ENCODE measurements at regions not wholly inside any gene's neighbourhood (a gene's known extent, or its start where the extent isn't known, plus 50 kb on each side); places are given as distances from the start of the nearest gene placed in this dataset.

- DNase-seq (ENCODE audit: low spot score in 2 of 2) (no peak), ATAC-seq (no peak)
- peaks cover 0 to 28% of the 10 kb centered on the region in 2 donors for H3K36me3 Mint-ChIP-seq
Observed at GRCh38 chr2:238549866-238550265, 123.1 kb downstream of the ASB1 start.

GRCh38 chr2:238551091-238551490 lies 124.4 kb downstream of the ASB1 start:
- H3K36me3 Mint-ChIP-seq: peaks cover 0 to 18% of the 10 kb centered on the region in 2 donors
- DNase-seq (ENCODE audit: low spot score in 2 of 2): no peak
- H3K27ac Mint-ChIP-seq: no peak overlapping the region
- H3K9me3 Mint-ChIP-seq: peaks cover 5 to 24% of the 10 kb centered on the region in 2 donors
- no peak for ATAC-seq

More at GRCh38 chr2:238549866-238550265, 123.1 kb downstream of the ASB1 start:
- H3K27ac Mint-ChIP-seq: no peak overlapping the region
- H3K9me3 Mint-ChIP-seq: peaks cover 5 to 28% of the 10 kb centered on the region in 2 donors

GRCh38 chr2:238552226-238552625 lies 125.5 kb downstream of the ASB1 start:
- Mint-ChIP-seq H3K27ac (no peak overlapping the region), H3K9me3 (peaks cover 5 to 19% of the 10 kb centered on the region in 2 donors)
- ATAC-seq: no peak

GRCh38 chr2:238553159-238553558 lies 126.4 kb downstream of the ASB1 start:
- no peak for ATAC-seq
- peaks cover 5 to 19% of the 10 kb centered on the region in 2 donors for H3K9me3 Mint-ChIP-seq
- H3K36me3 Mint-ChIP-seq: peaks cover 0 to 15% of the 10 kb centered on the region in 2 donors
- no peak overlapping the region for H3K27ac Mint-ChIP-seq
- DNase-seq (ENCODE audit: low spot score in 2 of 2): no peak

More at GRCh38 chr2:238552226-238552625, 125.5 kb downstream of the ASB1 start:
- H3K36me3 Mint-ChIP-seq: peaks cover 0 to 15% of the 10 kb centered on the region in 2 donors
- DNase-seq (ENCODE audit: low spot score in 2 of 2): no peak

GRCh38 chr2:238554468-238555315 lies 128.0 kb downstream of the ASB1 start:
- Mint-ChIP-seq H3K36me3 (peaks cover 0 to 11% of the 10 kb centered on the region in 2 donors), H3K9me3 (peaks cover 5 to 18% of the 10 kb centered on the region in 2 donors), H3K27ac (no peak overlapping the region)
- no peak for DNase-seq (ENCODE audit: low spot score in 2 of 2)
- no peak for ATAC-seq

- ATAC-seq (no peak), DNase-seq (ENCODE audit: low spot score in 2 of 2) (no peak)
- H3K9me3 Mint-ChIP-seq: peaks cover 5 to 11% of the 10 kb centered on the region in 2 donors
- no peak overlapping the region for H3K27ac Mint-ChIP-seq
- H3K36me3 Mint-ChIP-seq: peaks cover 0 to 4% of the 10 kb centered on the region in 2 donors
Observed at GRCh38 chr2:238555786-238556542, 129.2 kb downstream of the ASB1 start.

GRCh38 chr2:238557431-238557830 lies 130.7 kb downstream of the ASB1 start:
- no peak for DNase-seq (ENCODE audit: low spot score in 2 of 2)
- Mint-ChIP-seq H3K36me3 (no peaks in the 10 kb centered on the region), H3K27ac (no peak overlapping the region), H3K9me3 (peaks cover 4 to 5% of the 10 kb centered on the region in 2 donors)
- ATAC-seq: no peak

GRCh38 chr2:238557936-238558335 lies 131.2 kb downstream of the ASB1 start:
- peaks cover 3% of the 10 kb centered on the region in 2 donors for H3K9me3 Mint-ChIP-seq
- no peak overlapping the region for H3K27ac Mint-ChIP-seq
- ATAC-seq (no peak), DNase-seq (ENCODE audit: low spot score in 2 of 2) (no peak)
- no peaks in the 10 kb centered on the region for H3K36me3 Mint-ChIP-seq

GRCh38 chr2:238558456-238559099 lies 131.9 kb downstream of the ASB1 start:
- Mint-ChIP-seq H3K36me3 (no peaks in the 10 kb centered on the region), H3K27ac (no peak overlapping the region), H3K9me3 (no peaks in the 10 kb centered on the region)
- ATAC-seq (no peak), DNase-seq (ENCODE audit: low spot score in 2 of 2) (no peak)

- H3K36me3 Mint-ChIP-seq: no peaks in the 10 kb centered on the region
- H3K27ac Mint-ChIP-seq: peak overlapping the region in 1 of 2 donors; percentile 84
- H3K9me3 Mint-ChIP-seq: no peaks in the 10 kb centered on the region
- ATAC-seq: no peak
- DNase-seq (ENCODE audit: low spot score in 2 of 2): no peak
Observed at GRCh38 chr2:238560234-238560633, 133.5 kb downstream of the ASB1 start.

GRCh38 chr2:238561230-238561629 lies 134.5 kb downstream of the ASB1 start:
- no peak for ATAC-seq
- no peak overlapping the region for H3K27ac Mint-ChIP-seq
- no peaks in the 10 kb centered on the region for H3K9me3 Mint-ChIP-seq
- H3K36me3 Mint-ChIP-seq: no peaks in the 10 kb centered on the region
- DNase-seq (ENCODE audit: low spot score in 2 of 2): no peak

- no peak for DNase-seq (ENCODE audit: low spot score in 2 of 2)
- Mint-ChIP-seq H3K36me3 (no peaks in the 10 kb centered on the region), H3K27ac (no peak overlapping the region), H3K9me3 (no peaks in the 10 kb centered on the region)
- ATAC-seq: no peak
Observed at GRCh38 chr2:238562446-238562845, 135.7 kb downstream of the ASB1 start.

GRCh38 chr2:238563551-238563950 lies 136.8 kb downstream of the ASB1 start:
- H3K36me3 Mint-ChIP-seq: no peaks in the 10 kb centered on the region
- no peaks in the 10 kb centered on the region for H3K9me3 Mint-ChIP-seq
- DNase-seq (ENCODE audit: low spot score in 2 of 2): no peak
- no peak for ATAC-seq
- H3K27ac Mint-ChIP-seq: no peak overlapping the region

GRCh38 chr2:238564286-238564920 lies 137.7 kb downstream of the ASB1 start:
- no peak overlapping the region for H3K27ac Mint-ChIP-seq

GRCh38 chr2:238565031-238565430 lies 138.3 kb downstream of the ASB1 start:
- Mint-ChIP-seq H3K27ac (no peak overlapping the region), H3K36me3 (no peaks in the 10 kb centered on the region), H3K9me3 (no peaks in the 10 kb centered on the region)
- ATAC-seq: no peak
- DNase-seq (ENCODE audit: low spot score in 2 of 2): no peak

More at GRCh38 chr2:238564286-238564920, 137.7 kb downstream of the ASB1 start:
- ATAC-seq: no peak
- H3K36me3 Mint-ChIP-seq: no peaks in the 10 kb centered on the region
- no peaks in the 10 kb centered on the region for H3K9me3 Mint-ChIP-seq
- no peak for DNase-seq (ENCODE audit: low spot score in 2 of 2)

- ATAC-seq (no peak), DNase-seq (ENCODE audit: low spot score in 2 of 2) (no peak)
- no peaks in the 10 kb centered on the region for H3K36me3 Mint-ChIP-seq
- no peaks in the 10 kb centered on the region for H3K9me3 Mint-ChIP-seq
- H3K27ac Mint-ChIP-seq: no peak overlapping the region
Observed at GRCh38 chr2:238566001-238566645, 139.4 kb downstream of the ASB1 start.
